MM.1S (cell line): ENCODE measurements at regions not wholly inside any gene's neighbourhood (a gene's known extent, or its start where the extent isn't known, plus 50 kb on each side); places are given as distances from the start of the nearest gene placed in this dataset.

Source experiments
- CTCF ChIP-seq: fragments of 300-600 bp; sonication (generic); IDR thresholded peaks from 2 replicates; pipeline ENCODE4 v1.5.1; 2016; ENCODE audit warnings: antibody characterized with exemption, low read length, mixed read lengths
- EZH2 ChIP-seq: fragments of 300-600 bp; sonication (generic); optimal IDR thresholded peaks from 2 replicates; pipeline ENCODE3; 2017; ENCODE audit warnings: low read depth, mild to moderate bottlenecking, antibody characterized with exemption, low read length, mixed read lengths
- EZH2phosphoT487 ChIP-seq: fragments of 300-600 bp; sonication (generic); IDR thresholded peaks from 2 replicates; pipeline ENCODE4 v1.6.1; 2018; ENCODE audit warnings: antibody characterized with exemption, low read length

- TF ChIP-seq CTCF = no peak
- no peak for TF ChIP-seq EZH2phosphoT487
- no peak for TF ChIP-seq EZH2
These were observed 63.0 kb downstream of the C5orf15 start for GRCh38 chr5:133905424-133905823.
